HG03097 (cell line): ENCODE measurements at regions not wholly inside any gene's neighbourhood (a gene's known extent, or its start where the extent isn't known, plus 50 kb on each side); places are given as distances from the start of the nearest gene placed in this dataset.

Experiments
- ATAC-seq: cut with Tn5 transposase; IDR thresholded peaks from one replicate; pipeline ENCODE4 v1.9.1; 2021; ENCODE audit not compliant: unreplicated experiment, low FRiP score

GRCh38 chr13:102940143-102940542 is 94.3 kb downstream of the ERCC5 start:
- no peak for ATAC-seq

- no peak for ATAC-seq
These were observed 90.1 kb downstream of the ERCC5 start for GRCh38 chr13:102935896-102936321.

GRCh38 chr13:102933523-102933922 is 87.7 kb downstream of the ERCC5 start:
- no peak for ATAC-seq

- ATAC-seq, result no peak
These were observed 87.3 kb downstream of the ERCC5 start for GRCh38 chr13:102933122-102933521.

- no peak for ATAC-seq
These were observed 86.5 kb downstream of the ERCC5 start for GRCh38 chr13:102932331-102932730.

- no peak for ATAC-seq
These were observed 84.7 kb downstream of the ERCC5 start for GRCh38 chr13:102930566-102930965.

- no peak for ATAC-seq
These were observed 83.3 kb downstream of the ERCC5 start for GRCh38 chr13:102928941-102929675.
